Tibial nerve (tissue), 4 donors: ENCODE measurements at regions not wholly inside any gene's neighbourhood (a gene's known extent, or its start where the extent isn't known, plus 50 kb on each side); places are given as distances from the start of the nearest gene placed in this dataset.
"Not testable (repeated sequence)": the region's sequence is repeated elsewhere in the genome, so short reads cannot be mapped to it uniquely, and the experiment has no call there.

Experiments used
- DNase-seq, 2 donors: peaks; one replicate each; pipeline ENCODE4 v3.0.0-alpha.2; 2019; ENCODE audit warnings: low spot score in 2 of 2
- H3K27ac ChIP-seq, 4 donors: fragments of 200-600 bp; sonication (generic) in 3 of 4; one replicate each; pipeline ENCODE4 v1.5.1; 2017 to 2019; ENCODE audit warnings: mild to moderate bottlenecking in 1 of 4
- H3K27me3 ChIP-seq, 2 donors: fragments of 200-600 bp; sonication (generic) in 1 of 2; one replicate each; pipeline versions ENCODE4 v1.5.1 to v1.6.0; 2017 to 2019
- H3K36me3 ChIP-seq, 3 donors: fragments of 200-600 bp; sonication (generic); one replicate each; pipeline ENCODE4 v1.5.1; 2018 to 2019
- H3K4me1 ChIP-seq, 4 donors: fragments of 200-600 bp; sonication (generic) in 3 of 4; one replicate each; pipeline ENCODE4 v1.5.1; 2017 to 2019
- H3K4me3 ChIP-seq, 4 donors: fragments of 200-600 bp; sonication (generic) in 3 of 4; one replicate each; pipeline ENCODE4 v1.5.1; 2017 to 2019; ENCODE audit warnings: mild to moderate bottlenecking in 1 of 4, moderate library complexity in 1 of 4
- H3K9me3 ChIP-seq, 4 donors: fragments of 200-600 bp; sonication (generic) in 3 of 4; one replicate each; pipeline ENCODE4 v1.5.1; 2017 to 2019
- CTCF ChIP-seq, 5 experiments: fragments of 200-600 bp in 3 of 5; fragments of 450-650 bp in 2 of 5; sonication (generic) in 3 of 5; IDR thresholded peaks; one replicate each; pipeline ENCODE4 v1.5.1; 2016 to 2019; ENCODE audit warnings: antibody characterized with exemption in 5 of 5, mild to moderate bottlenecking in 3 of 5, moderate library complexity in 2 of 5
- EP300 ChIP-seq, 2 donors: sonication (generic); formaldehyde crosslinking; IDR thresholded peaks; one replicate each; pipeline ENCODE4 v1.6.1; 2017; ENCODE audit warnings: antibody characterized with exemption in 2 of 2, mild to moderate bottlenecking in 1 of 2
- POLR2A ChIP-seq, 2 donors: fragments of 450-650 bp; IDR thresholded peaks; one replicate each; pipeline ENCODE4 v1.6.1; 2017; ENCODE audit warnings: antibody characterized with exemption in 2 of 2, mild to moderate bottlenecking in 2 of 2, moderate library complexity in 2 of 2
- WGBS, 2 donors: methylation state at CpG; one replicate each; pipeline ENCODE4 v1.1.5; 2018; 5-methylcytosine and 5-hydroxymethylcytosine counted together

GRCh38 chrX:73979551-73980131, 127.1 kb upstream of the XIST start:
- DNase-seq = no peak
- Histone ChIP-seq H3K27me3 (no peaks in the 10 kb centered on the region), H3K4me1 (no peaks in the 10 kb centered on the region), H3K27ac (no peak overlapping the region), H3K36me3 (no peaks in the 10 kb centered on the region), H3K9me3 (no peaks in the 10 kb centered on the region), H3K4me3 (no peak overlapping the region)
- WGBS, 2 donors = 44 to 71% methylated on average over 4 to 5 of the region's 5 CpGs
- TF ChIP-seq EP300 (IDR thresholded peaks at IDR 0.05) (no peak), CTCF (IDR thresholded peaks at IDR 0.05) (no peak), POLR2A (IDR thresholded peaks at IDR 0.05) (no peak)

- WGBS, 2 donors = 84 to 86% methylated on average over 8 of the region's 8 CpGs
- TF ChIP-seq CTCF (IDR thresholded peaks at IDR 0.05) = no peak
- no peak for TF ChIP-seq POLR2A (IDR thresholded peaks at IDR 0.05)
- TF ChIP-seq EP300 (IDR thresholded peaks at IDR 0.05) = no peak
- Histone ChIP-seq H3K9me3 (no peaks in the 10 kb centered on the region), H3K4me3 (no peak overlapping the region), H3K4me1 (no peaks in the 10 kb centered on the region), H3K27ac (no peak overlapping the region), H3K27me3 (no peaks in the 10 kb centered on the region), H3K36me3 (no peaks in the 10 kb centered on the region)
- DNase-seq = no peak
Observed at GRCh38 chrX:73977542-73978169, 125.1 kb upstream of the XIST start.

GRCh38 chrX:73967461-73967860, 114.9 kb upstream of the XIST start:
- not testable (repeated sequence) for H3K4me3 ChIP-seq, H3K27me3 ChIP-seq, H3K27ac ChIP-seq, H3K9me3 ChIP-seq, H3K4me1 ChIP-seq, H3K36me3 ChIP-seq, DNase-seq
- whole genome bisulfite sequencing, 2 donors = 92 to 96% methylated on average over 22 of the region's 22 CpGs

- H3K4me3 ChIP-seq = no peak overlapping the region
- H3K9me3 ChIP-seq = no peaks in the 10 kb centered on the region
- no peaks in the 10 kb centered on the region for H3K4me1 ChIP-seq
- TF ChIP-seq POLR2A (IDR thresholded peaks at IDR 0.05) = no peak
- no peak for TF ChIP-seq CTCF (IDR thresholded peaks at IDR 0.05)
- TF ChIP-seq EP300 (IDR thresholded peaks at IDR 0.05) = no peak
- 67% methylated on average over 2 of the region's 2 CpGs for WGBS, 2 donors
- DNase-seq = no peak
- no peaks in the 10 kb centered on the region for H3K27me3 ChIP-seq
- peaks cover 0 to 4% (median 0%) of the 10 kb centered on the region in 3 donors for H3K36me3 ChIP-seq
- no peak overlapping the region for H3K27ac ChIP-seq
Observed at GRCh38 chrX:73965833-73966232, 113.3 kb upstream of the XIST start.

GRCh38 chrX:73964579-73964978, 112.1 kb upstream of the XIST start:
- Histone ChIP-seq H3K4me3 (no peak overlapping the region), H3K9me3 (no peaks in the 10 kb centered on the region)
- WGBS, 2 donors = 88 to 100% methylated on average over 1 of the region's 1 CpG

More at GRCh38 chrX:73964579-73964978, 112.1 kb upstream of the XIST start:
- Histone ChIP-seq H3K36me3 (peaks cover 0 to 2% (median 0%) of the 10 kb centered on the region in 3 donors), H3K27ac (no peak overlapping the region), H3K27me3 (no peaks in the 10 kb centered on the region), H3K4me1 (no peaks in the 10 kb centered on the region)
- no peak for DNase-seq
- TF ChIP-seq POLR2A (IDR thresholded peaks at IDR 0.05) (no peak), EP300 (IDR thresholded peaks at IDR 0.05) (no peak), CTCF (IDR thresholded peaks at IDR 0.05) (no peak)
